CD4-positive, alpha-beta T cell (primary cell): ENCODE measurements at regions not wholly inside any gene's neighbourhood (a gene's known extent, or its start where the extent isn't known, plus 50 kb on each side); places are given as distances from the start of the nearest gene placed in this dataset.

Source experiments
- ATAC-seq: fragments of 200-7000 bp; cut with Tn5 transposase; one replicate; pipeline ENCODE4 v1.10.0; 2022; ENCODE audit warnings: mild to moderate bottlenecking; ENCODE audit not compliant: poor library complexity
- CTCF ChIA-PET: fragments of 350-600 bp; sonication (Branson Sonifier 250); formaldehyde crosslinking; loops from one replicate; lab custom pipeline; 2021; ENCODE audit warnings: antibody characterized with exemption, inconsistent platforms; lab: Charles Lee
- POLR2A ChIA-PET: fragments of 350-600 bp; sonication (Branson Sonifier 250); formaldehyde crosslinking; loops from one replicate; lab custom pipeline; 2021; ENCODE audit warnings: antibody characterized with exemption, inconsistent platforms; lab: Charles Lee
- DNase-seq, 14 experiments: peaks; one replicate each; pipeline ENCODE4 v3.0.0-alpha.2; 2013 to 2020; ENCODE audit warnings: mixed read lengths in 2 of 14
- H3K27ac ChIP-seq, 2 donors: one replicate each; pipeline versions ENCODE4 v1.5.1 to v1.7.0; 2013; ENCODE audit warnings: low read length in 2 of 2, low read depth in 1 of 2, mild to moderate bottlenecking in 1 of 2
- H3K27me3 ChIP-seq, 2 experiments: 1 replicate in 1 of 2; 2 replicates in 1 of 2; pipeline versions ENCODE4 v1.6.1 to v1.7.0; 2013; ENCODE audit warnings: low read length in 2 of 2, control low read depth in 1 of 2, mild to moderate bottlenecking in 1 of 2, moderate library complexity in 1 of 2; ENCODE audit not compliant: insufficient read depth in 2 of 2, control insufficient read depth in 1 of 2
- H3K36me3 ChIP-seq: one replicate; pipeline ENCODE4 v1.6.1; 2013; ENCODE audit warnings: low read length, control low read depth; ENCODE audit not compliant: insufficient read depth
- H3K4me1 ChIP-seq: one replicate; pipeline ENCODE4 v1.6.1; 2013; ENCODE audit warnings: low read length, control low read depth; ENCODE audit not compliant: insufficient read depth
- H3K4me3 ChIP-seq: one replicate; pipeline ENCODE4 v1.5.1; 2013; ENCODE audit warnings: mild to moderate bottlenecking, low read length, moderate library complexity
- H3K9me3 ChIP-seq, 2 experiments: 1 replicate in 1 of 2; 2 replicates in 1 of 2; pipeline versions ENCODE4 v1.6.1 to v1.7.0; 2013; ENCODE audit warnings: low read length in 2 of 2, mild to moderate bottlenecking in 2 of 2, control low read depth in 1 of 2, moderate library complexity in 1 of 2; ENCODE audit not compliant: control insufficient read depth in 1 of 2, insufficient read depth in 1 of 2
- H3K27ac Mint-ChIP-seq: one replicate; pipeline ENCODE4 v1.8.0; 2020; ENCODE audit warnings: mixed read lengths
- H3K27me3 Mint-ChIP-seq: one replicate; pipeline ENCODE4 v1.8.0; 2021; ENCODE audit warnings: mixed read lengths
- H3K36me3 Mint-ChIP-seq: one replicate; pipeline ENCODE4 v1.8.0; 2021; ENCODE audit warnings: low read depth, mixed read lengths
- H3K4me1 Mint-ChIP-seq: one replicate; pipeline ENCODE4 v1.8.0; 2021; ENCODE audit warnings: low read depth, mixed read lengths
- H3K4me3 Mint-ChIP-seq: one replicate; pipeline ENCODE4 v1.8.0; 2020; ENCODE audit warnings: mild to moderate bottlenecking, mixed read lengths
- H3K9me3 Mint-ChIP-seq: one replicate; pipeline ENCODE4 v1.8.0; 2020; ENCODE audit warnings: mixed read lengths
- intact Hi-C, 2 experiments: fragments of 100-400 bp; cut with DNase I in 1 of 2; cut with micrococcal nuclease in 1 of 2; formaldehyde crosslinking; loops; one replicate each; pipeline versions ENCODE4 v1.15.1 to v1.9.0; 2023 to 2025; cut with DNase I, micrococcal nuclease
- TF ChIP-seq, protein P1 (sequence below): fragments of 200-600 bp; IDR thresholded peaks from one replicate; pipeline ENCODE4 v1.8.0; 2022; ENCODE audit warnings: antibody characterized with exemption, mild to moderate bottlenecking

GRCh38 chr18:41043876-41044275, 911.2 kb upstream of the PIK3C3 start:
- H3K4me1 Mint-ChIP-seq = no peaks in the 10 kb centered on the region
- ATAC-seq = no peak
- CTCF ChIA-PET = no interaction called here
- no peak overlapping the region for H3K27ac Mint-ChIP-seq
- no peak for DNase-seq
- intact Hi-C loops = no loop called here
- TF ChIP-seq, protein P1, sequence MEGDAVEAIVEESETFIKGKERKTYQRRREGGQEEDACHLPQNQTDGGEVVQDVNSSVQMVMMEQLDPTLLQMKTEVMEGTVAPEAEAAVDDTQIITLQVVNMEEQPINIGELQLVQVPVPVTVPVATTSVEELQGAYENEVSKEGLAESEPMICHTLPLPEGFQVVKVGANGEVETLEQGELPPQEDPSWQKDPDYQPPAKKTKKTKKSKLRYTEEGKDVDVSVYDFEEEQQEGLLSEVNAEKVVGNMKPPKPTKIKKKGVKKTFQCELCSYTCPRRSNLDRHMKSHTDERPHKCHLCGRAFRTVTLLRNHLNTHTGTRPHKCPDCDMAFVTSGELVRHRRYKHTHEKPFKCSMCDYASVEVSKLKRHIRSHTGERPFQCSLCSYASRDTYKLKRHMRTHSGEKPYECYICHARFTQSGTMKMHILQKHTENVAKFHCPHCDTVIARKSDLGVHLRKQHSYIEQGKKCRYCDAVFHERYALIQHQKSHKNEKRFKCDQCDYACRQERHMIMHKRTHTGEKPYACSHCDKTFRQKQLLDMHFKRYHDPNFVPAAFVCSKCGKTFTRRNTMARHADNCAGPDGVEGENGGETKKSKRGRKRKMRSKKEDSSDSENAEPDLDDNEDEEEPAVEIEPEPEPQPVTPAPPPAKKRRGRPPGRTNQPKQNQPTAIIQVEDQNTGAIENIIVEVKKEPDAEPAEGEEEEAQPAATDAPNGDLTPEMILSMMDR = no peak
- no peaks in the 10 kb centered on the region for H3K36me3 Mint-ChIP-seq
- H3K9me3 Mint-ChIP-seq = peaks cover 6% of the 10 kb centered on the region
- H3K27me3 ChIP-seq = no peaks in the 10 kb centered on the region
- peaks cover 5 to 6% of the 10 kb centered on the region in 2 experiments for H3K9me3 ChIP-seq
- H3K27me3 Mint-ChIP-seq = no peaks in the 10 kb centered on the region
- H3K27ac ChIP-seq = no peak overlapping the region
- no peaks in the 10 kb centered on the region for H3K4me1 ChIP-seq
- no peak overlapping the region for H3K4me3 Mint-ChIP-seq
- no peak overlapping the region for H3K4me3 ChIP-seq
- H3K36me3 ChIP-seq = no peaks in the 10 kb centered on the region
- POLR2A ChIA-PET = no interaction called here

DNA sequence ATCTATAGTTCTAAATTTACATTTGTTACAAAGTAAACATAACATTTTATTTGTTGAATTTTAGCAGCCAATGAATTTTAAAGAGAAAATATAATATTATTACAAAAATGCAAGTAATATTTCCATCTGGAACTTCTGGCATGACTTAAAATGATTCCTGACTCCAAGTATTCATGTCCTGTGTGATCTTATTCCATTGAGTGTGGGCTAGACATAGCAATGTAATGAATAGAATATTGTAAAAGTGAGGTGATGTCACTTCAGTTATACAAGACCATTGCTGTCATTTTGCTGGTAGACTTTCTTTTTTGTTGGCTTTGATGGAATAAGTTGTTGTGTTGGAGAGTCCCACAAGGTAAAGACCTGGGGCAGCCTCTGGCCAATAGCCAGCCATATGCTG, 912.2 kb upstream of the PIK3C3 start:
- no peak overlapping the region for H3K4me3 ChIP-seq
- no peaks in the 10 kb centered on the region for H3K36me3 Mint-ChIP-seq
- ChIA-PET CTCF (no interaction called here), POLR2A (no interaction called here)
- H3K4me1 Mint-ChIP-seq = no peaks in the 10 kb centered on the region
- no peak overlapping the region for H3K4me3 Mint-ChIP-seq
- no peaks in the 10 kb centered on the region for H3K27me3 Mint-ChIP-seq
- peaks cover 5 to 6% of the 10 kb centered on the region in 2 experiments for H3K9me3 ChIP-seq
- peaks cover 6% of the 10 kb centered on the region for H3K9me3 Mint-ChIP-seq
- no peak overlapping the region for H3K27ac Mint-ChIP-seq
- no peaks in the 10 kb centered on the region for H3K36me3 ChIP-seq
- no peaks in the 10 kb centered on the region for H3K27me3 ChIP-seq
- no peaks in the 10 kb centered on the region for H3K4me1 ChIP-seq
- TF ChIP-seq, protein P1 = no peak
- no peak overlapping the region for H3K27ac ChIP-seq
- intact Hi-C loops = no loop called here
- no peak for ATAC-seq
- no peak for DNase-seq

DNA sequence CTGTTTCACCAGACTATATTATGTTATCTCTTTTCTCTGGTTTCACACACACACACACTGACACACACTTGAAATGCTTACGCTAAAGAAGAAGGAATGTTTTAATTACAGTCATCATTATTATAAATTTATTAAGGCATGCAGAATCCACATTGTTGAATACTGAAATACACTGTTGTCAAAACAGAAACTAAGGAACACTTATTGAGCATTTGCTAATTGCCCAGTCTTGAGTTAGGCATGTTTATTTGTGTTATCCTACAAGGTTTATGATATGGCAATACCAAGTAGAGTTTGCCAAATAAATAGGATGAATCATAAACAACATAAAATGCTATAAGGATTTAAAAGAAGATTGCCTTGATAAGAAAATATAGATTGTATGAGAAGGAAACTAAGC, 917.0 kb upstream of the PIK3C3 start:
- CTCF ChIA-PET = no interaction called here
- intact Hi-C loops = no loop called here
- H3K9me3 Mint-ChIP-seq = peaks cover 10% of the 10 kb centered on the region

More for the DNA sequence above, 917.0 kb upstream of the PIK3C3 start:
- ATAC-seq (no peak), DNase-seq (no peak)
- no peaks in the 10 kb centered on the region for H3K36me3 ChIP-seq
- Mint-ChIP-seq H3K27me3 (no peaks in the 10 kb centered on the region), H3K27ac (no peak overlapping the region), H3K4me3 (no peak overlapping the region), H3K4me1 (no peaks in the 10 kb centered on the region), H3K36me3 (no peaks in the 10 kb centered on the region)
- POLR2A ChIA-PET = no interaction called here
- H3K4me3 ChIP-seq = no peak overlapping the region
- no peaks in the 10 kb centered on the region for H3K27me3 ChIP-seq
- H3K9me3 ChIP-seq = peaks cover 5 to 6% of the 10 kb centered on the region in 2 experiments
- H3K27ac ChIP-seq = no peak overlapping the region
- TF ChIP-seq, protein P1 = no peak
- H3K4me1 ChIP-seq = no peaks in the 10 kb centered on the region
